GM19467 (cell line): ENCODE measurements at regions not wholly inside any gene's neighbourhood (a gene's known extent, or its start where the extent isn't known, plus 50 kb on each side); places are given as distances from the start of the nearest gene placed in this dataset.
A peak's percentile ranks its signal among the peaks of the same experiment; 100 is the strongest.

Experiments
- ATAC-seq: cut with Tn5 transposase; IDR thresholded peaks from one replicate; pipeline ENCODE4 v1.9.1; 2021; ENCODE audit warnings: mild to moderate bottlenecking, moderate library complexity; ENCODE audit not compliant: unreplicated experiment

GRCh38 chr13:40398065-40398464 is 268.4 kb downstream of the FOXO1 start:
- no peak for ATAC-seq

DNA sequence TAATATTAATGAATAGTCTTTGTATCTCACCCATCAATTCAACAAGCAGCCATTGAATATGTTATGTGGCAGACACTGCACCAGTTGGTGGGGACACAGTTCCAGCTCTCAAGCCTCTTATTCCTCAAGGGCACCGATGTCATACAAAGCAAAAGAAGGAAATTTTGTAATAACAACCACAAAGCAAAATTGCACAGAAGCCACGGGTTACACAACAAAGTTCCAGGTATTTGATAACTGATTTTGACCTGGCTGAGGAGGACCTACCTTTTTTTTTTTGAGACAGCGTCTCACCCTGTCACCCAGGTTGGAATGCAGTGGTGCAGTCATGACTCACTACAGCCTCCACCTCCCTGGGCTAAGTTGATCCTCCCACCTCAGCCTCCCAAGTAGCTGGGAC is 266.7 kb downstream of the FOXO1 start:
- ATAC-seq, result no peak

DNA sequence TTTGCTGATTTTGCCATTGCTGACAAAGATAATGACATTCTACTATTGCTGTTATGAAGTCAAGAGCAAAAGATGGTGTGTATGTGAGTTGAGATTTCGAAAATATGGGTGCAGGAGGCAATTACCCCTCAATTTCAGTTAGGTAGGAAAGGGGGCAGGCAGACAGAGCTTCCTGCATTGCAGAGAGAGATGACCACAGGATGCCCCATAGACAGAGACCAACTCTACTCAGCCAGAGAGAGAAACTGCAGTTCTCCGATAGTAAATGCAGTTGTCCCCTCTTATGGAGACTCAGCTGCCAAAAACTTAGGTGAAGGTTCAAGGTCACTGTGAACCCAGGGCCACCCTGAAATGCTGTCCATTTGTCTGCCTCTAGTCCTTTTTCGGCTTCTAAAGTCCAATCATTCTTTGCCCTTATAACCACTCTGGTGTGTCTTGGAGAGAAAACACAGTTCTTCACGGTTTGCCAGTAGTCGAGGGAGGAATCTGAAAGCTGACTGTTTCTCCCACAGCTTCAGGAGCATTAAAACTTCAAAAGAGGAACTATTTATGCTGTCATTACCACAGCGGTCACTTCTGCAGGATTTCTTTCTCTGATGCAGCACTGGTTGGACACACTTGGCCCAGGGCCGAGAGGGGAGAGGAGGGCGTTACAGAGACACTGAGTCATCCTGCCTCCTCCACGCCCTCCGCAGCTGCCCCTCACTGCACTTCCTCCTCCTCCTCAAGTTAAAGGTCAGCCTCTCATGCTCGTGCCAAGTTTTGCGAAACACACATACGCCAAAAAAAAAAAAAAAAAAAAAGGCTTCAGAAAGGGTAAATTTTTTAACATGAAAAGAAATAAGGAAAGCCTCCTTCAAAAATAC is 264.3 kb downstream of the FOXO1 start:
- peak; percentile 93 for ATAC-seq

GRCh38 chr13:40402931-40403431 is 263.5 kb downstream of the FOXO1 start:
- ATAC-seq, result no peak

DNA sequence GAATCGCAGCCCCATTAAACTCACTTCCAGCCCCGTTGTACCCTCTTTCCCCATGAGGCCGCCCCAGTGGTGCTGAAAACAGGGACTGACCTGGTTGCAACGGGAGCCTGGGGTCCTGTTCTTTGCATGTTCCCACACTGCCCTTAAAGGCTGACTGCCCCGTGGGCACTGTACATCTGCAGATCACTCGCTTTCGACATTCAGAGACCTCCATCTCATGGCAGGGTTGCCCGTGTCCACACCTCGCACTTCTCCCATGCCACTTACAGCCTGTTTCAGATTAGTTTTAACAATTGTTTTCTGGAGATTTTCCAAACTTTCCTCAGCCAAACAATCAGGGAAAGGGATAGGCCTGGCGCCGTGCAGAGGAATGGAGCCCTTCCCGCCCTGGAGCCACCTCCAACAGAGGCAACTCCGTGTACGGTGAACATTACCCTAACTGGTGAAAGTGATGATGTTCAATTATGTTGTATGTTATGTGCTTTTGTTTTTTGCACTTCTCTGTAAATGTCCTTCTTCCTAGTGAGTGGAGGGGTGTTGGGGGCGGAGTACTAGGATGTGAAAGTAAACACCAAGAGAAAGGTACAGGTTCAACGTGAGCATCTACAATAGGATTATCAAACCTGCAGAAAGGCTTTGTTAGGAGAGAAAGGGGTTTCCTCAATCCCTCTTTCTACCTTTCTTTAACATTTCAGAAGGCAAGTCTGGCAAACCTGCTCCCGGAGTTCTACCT is 262.8 kb downstream of the FOXO1 start:
- ATAC-seq, result no peak

- no peak for ATAC-seq
Measured at GRCh38 chr13:40404407-40404806, 262.0 kb downstream of the FOXO1 start.

DNA sequence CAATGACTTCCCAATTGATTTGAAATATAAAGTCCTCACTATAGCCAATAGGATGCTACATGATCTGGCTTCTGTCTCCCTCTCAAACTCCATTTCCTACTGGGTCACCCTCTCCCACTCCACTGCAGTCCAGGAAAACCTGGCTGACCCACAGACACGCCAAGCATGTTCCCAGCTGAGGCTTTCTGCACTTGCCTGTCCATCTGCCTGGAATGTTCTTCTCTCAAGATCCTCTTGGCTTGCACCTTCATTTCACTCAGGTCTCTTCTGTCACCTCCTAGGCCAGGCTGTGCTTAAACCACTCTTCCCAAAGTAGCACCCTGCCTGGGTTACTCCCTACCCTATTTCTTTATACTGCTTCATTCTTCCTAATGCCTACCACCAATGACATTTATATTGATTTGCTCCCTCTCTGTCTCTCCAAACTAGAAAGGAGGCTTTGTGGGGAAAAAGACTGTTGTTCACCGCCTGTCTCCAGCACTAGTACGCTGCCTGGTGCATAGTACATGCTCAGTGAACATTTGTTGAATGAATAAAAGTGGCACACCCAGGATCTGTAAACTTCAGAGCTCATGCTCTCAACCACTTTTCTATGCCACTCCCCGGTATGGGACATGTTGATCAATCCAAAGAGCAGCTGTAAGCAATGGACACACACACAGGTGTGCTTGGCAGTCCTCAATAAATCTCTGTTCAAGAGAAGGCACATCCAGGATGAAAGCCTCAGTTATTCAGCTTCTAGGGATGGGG is 261.3 kb downstream of the FOXO1 start:
- ATAC-seq, result no peak

DNA sequence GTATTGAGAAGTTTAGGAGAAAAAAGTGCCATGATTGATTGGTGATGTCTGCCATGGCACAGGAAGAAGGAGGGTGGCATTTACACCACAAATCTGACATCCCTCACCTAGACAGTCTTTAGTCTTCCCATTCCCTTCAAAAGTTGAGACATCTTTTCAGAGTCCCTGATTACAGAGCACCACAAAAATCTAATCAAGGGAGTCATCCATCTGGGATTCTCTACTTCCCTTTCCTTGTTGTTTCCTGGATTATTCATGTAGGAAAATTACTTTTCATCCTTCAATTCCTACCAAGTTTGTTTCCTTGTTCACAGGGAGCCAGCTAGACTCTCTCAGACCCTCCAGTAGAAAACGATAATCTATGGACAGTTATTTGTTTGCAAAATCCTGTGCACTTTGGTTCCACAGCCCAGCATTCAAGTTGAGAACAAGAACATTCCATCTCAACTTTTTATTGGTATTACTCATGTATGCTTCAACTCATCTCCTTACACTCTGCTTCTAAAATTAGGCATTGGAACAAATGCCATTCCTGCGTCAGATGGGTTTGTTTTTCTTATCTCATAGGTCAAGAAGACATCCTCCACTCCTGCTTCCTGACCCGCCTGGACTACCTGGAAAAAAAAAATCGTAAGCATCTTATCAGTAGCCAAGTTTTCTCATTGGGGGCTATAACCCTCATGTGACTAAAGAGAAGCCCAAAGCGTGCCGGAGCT is 259.9 kb downstream of the FOXO1 start:
- no peak for ATAC-seq

DNA sequence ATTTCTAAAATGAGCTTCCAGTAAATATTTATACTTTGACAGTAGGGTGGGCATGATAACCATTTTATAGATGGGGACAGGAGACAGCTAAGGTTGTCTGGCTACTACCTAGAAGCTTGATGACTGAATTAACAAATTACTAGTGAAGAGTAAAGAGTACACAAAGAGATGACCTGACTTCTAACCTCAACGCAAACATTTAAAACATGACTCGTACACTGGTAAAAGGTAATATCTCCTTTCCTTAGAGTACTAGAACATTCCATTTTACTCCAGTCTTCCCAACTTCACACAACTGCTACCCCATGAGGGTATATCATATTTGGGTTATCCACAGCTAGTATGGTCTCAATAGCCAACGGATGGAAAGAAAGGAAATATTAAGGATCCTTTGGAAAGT is 258.9 kb downstream of the FOXO1 start:
- ATAC-seq, result no peak

DNA sequence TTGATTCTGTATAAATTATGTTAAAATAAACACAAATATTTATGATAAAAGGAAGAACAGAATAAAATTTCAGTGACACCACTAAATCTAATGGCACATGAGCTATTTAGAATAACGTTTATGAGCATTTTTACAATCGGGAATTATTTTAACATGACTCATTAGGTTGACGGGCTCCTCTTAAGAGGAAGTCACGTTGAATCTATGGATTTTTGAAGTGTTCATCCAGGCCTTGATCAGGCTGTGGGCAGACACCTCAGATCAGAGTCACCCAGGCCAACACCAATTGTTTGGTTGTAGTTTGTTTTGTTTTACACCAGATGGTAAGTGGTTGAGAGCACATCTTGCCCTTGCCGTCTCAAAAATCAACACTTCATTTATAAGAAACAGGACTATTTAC is 257.8 kb downstream of the FOXO1 start:
- no peak for ATAC-seq

- ATAC-seq, result no peak
Measured at GRCh38 chr13:40409278-40409677, 257.2 kb downstream of the FOXO1 start.

DNA sequence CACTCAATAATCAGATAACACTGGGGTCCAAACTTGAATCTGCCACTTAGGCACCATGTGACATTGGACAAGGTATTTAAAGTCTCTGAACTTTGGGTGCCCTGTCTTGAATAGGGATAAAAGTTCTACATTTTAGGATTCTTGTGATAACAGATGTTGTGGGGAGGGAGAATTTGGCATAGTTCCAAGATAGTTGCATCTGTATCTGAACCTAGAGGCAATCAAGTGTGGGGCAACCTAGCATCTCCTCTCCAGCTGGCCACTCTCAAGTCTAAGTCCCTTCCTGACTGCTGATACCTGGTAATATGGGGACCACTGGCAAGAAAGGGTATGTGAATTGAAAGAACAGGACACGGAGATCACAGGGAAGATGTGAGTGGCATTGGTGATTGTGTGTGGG is 256.1 kb downstream of the FOXO1 start:
- ATAC-seq, result no peak

- ATAC-seq, result no peak
Measured at GRCh38 chr13:40420160-40420740, 246.2 kb downstream of the FOXO1 start.

DNA sequence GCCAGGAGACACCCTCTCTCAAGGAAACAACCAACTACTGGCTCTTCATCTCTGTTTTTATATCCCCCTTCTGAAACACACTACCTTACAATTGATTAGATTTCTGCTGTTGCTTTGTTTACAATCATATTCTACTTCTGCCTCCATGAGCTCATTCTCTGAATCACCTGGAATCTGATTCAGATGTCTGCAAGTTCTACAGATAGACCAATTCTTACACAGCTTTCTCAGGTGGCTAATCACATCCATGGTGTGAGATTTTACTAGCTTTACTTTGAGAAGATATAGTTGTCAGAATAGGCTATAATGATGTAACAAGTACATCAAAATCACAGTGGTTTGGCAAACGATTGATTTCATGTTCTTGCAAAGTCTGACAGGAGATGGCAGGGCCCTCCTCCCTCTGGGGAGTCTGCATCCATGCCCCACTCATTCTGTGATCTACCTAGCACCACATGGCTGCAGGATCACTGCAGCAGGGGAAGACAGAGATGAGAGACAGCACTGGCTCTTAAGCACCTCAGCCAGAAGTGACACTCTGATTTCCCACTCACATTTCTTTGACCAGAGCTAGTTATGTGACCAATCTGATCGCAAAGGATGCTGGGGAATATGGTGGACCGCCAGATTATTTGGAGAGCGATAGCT is 243.7 kb downstream of the FOXO1 start:
- no peak for ATAC-seq

DNA sequence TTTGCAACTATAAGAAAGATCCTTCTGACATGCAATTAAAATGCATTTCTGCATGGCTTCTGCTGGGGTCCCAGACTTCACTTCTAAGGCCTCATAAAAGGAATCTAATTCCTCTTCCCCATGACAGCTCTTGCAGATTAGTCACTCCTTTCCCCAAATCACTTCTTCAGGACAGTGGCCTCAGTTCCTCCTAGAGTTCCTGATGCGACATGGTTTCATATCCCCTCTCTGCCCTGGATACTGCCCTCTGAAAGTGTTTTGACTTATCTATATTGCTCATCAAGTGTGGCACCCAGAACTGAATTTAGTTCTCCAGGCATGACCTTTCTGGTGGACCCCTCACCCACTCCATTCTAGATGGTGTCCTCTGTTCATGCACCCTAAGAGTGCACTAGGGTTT is 238.1 kb downstream of the FOXO1 start:
- ATAC-seq, result no peak

DNA sequence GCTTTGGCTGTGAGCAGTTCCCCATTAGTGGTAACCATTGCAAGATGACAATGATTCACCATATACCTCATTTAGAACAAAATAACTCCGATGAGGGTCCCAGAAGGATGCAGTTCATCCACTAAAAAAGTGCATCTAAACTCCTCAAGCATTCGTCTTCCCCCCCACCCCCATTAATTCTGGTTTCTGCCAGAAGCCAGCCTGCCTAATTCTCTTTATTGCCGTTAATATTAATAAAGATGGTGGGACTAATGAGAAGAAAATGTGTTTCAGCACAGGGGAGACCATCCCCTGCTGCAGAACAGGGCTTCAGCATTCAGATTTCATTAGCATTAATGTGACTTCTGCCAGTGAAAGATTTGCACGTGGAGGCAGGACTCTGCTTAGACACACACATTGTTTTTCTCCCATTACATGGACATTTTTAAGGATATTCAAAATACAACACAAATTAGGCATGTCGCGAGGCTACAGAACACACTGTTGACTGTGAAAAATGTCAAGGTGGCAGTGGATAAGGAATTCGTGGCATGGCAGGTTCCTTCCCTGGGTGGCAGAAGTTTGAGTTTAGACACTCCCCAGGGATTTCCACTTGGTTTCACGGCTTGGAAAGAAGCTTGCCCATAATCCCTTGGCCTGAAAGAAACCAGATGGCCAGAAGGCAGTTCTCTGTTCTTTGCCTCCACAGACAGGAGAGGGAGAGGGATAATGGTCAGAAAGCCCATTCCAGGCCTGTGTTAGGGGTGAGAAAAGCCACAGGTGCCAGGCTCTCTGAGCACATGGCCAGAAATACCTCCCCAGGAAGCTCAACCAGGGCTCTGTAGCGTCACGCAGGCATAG is 236.5 kb downstream of the FOXO1 start:
- ATAC-seq, result no peak

GRCh38 chr13:40432018-40432978 is 234.1 kb downstream of the FOXO1 start:
- ATAC-seq, result no peak

DNA sequence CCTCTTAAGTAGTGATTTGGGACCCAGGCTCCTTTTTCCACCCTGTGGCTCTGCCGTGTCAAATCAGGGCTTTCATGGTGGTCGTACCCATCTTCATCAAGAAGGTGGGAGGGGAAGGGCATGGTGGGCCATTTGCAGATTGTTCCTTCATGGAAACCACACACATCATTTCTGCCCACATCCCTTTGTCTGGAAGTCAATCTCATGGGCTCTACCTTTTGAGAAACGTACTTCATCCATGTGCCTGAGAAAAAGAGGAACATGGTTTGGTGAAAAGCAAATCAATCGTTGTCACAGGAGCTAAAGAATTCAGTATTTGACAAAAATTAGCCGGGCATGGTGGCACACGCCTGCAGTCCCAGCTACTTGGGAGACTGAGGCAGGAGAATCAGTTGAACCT is 233.4 kb downstream of the FOXO1 start:
- no peak for ATAC-seq
